Suprapubic skin (tissue), 4 donors: ENCODE measurements at regions not wholly inside any gene's neighbourhood (a gene's known extent, or its start where the extent isn't known, plus 50 kb on each side); places are given as distances from the start of the nearest gene placed in this dataset.

Experiments
- DNase-seq, 2 donors: peaks; one replicate each; pipeline ENCODE4 v3.0.0-alpha.2; 2019; ENCODE audit warnings: low spot score in 2 of 2
- H3K27ac ChIP-seq: fragments of 200-600 bp; sonication (generic); one replicate; pipeline ENCODE4 v1.5.1; 2019
- H3K27me3 ChIP-seq: fragments of 200-600 bp; sonication (generic); one replicate; pipeline ENCODE4 v1.5.1; 2019
- H3K36me3 ChIP-seq: fragments of 200-600 bp; sonication (generic); one replicate; pipeline ENCODE4 v1.5.1; 2019
- H3K4me1 ChIP-seq: fragments of 200-600 bp; sonication (generic); one replicate; pipeline ENCODE4 v1.5.1; 2019
- H3K4me3 ChIP-seq: fragments of 200-600 bp; sonication (generic); one replicate; pipeline ENCODE4 v1.5.1; 2019; ENCODE audit warnings: mild to moderate bottlenecking
- H3K9me3 ChIP-seq: fragments of 200-600 bp; sonication (generic); one replicate; pipeline ENCODE4 v1.5.1; 2019
- EP300 ChIP-seq: sonication (generic); formaldehyde crosslinking; IDR thresholded peaks from one replicate; pipeline ENCODE4 v1.6.1; 2017; ENCODE audit warnings: antibody characterized with exemption
- POLR2A ChIP-seq, 2 donors: fragments of 450-650 bp; IDR thresholded peaks; one replicate each; pipeline ENCODE4 v1.6.1; 2017; ENCODE audit warnings: antibody characterized with exemption in 2 of 2, mild to moderate bottlenecking in 2 of 2, moderate library complexity in 2 of 2
- POLR2AphosphoS5 ChIP-seq, 3 donors: sonication (generic); formaldehyde crosslinking; IDR thresholded peaks; one replicate each; pipeline ENCODE4 v1.6.1; 2017; ENCODE audit warnings: antibody characterized with exemption in 3 of 3
- WGBS: methylation state at CpG from one replicate; pipeline ENCODE4 v1.1.5; 2018; 5-methylcytosine and 5-hydroxymethylcytosine counted together
- TF ChIP-seq, protein P1 (sequence below), 2 donors: fragments of 200-600 bp in 1 of 2; fragments of 450-650 bp in 1 of 2; sonication (generic) in 1 of 2; IDR thresholded peaks; one replicate each; pipeline ENCODE4 v1.5.1; 2016 to 2019; ENCODE audit warnings: antibody characterized with exemption in 2 of 2, mild to moderate bottlenecking in 1 of 2, moderate library complexity in 1 of 2

DNA sequence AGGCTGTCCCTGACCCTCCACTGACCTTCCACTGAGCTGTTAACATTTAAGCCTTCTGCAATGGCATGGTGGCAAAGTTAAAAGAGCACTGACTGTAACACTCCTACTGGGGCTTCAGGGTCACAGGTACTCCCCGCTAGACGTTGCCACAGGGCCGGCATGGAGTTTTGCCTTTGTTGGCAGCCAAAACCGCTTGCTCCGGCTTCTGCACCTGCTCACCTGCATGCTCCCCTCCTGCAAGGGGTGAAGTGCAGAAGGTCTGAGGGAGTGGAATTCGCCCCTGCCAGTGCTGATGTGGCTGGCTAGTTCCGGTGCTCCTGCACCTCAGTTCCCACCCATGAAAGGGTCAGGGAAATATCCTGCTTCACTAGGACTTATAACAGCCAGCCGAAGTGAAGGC lies 571.4 kb downstream of the RAPGEF2 start:
- TF ChIP-seq, protein P1, sequence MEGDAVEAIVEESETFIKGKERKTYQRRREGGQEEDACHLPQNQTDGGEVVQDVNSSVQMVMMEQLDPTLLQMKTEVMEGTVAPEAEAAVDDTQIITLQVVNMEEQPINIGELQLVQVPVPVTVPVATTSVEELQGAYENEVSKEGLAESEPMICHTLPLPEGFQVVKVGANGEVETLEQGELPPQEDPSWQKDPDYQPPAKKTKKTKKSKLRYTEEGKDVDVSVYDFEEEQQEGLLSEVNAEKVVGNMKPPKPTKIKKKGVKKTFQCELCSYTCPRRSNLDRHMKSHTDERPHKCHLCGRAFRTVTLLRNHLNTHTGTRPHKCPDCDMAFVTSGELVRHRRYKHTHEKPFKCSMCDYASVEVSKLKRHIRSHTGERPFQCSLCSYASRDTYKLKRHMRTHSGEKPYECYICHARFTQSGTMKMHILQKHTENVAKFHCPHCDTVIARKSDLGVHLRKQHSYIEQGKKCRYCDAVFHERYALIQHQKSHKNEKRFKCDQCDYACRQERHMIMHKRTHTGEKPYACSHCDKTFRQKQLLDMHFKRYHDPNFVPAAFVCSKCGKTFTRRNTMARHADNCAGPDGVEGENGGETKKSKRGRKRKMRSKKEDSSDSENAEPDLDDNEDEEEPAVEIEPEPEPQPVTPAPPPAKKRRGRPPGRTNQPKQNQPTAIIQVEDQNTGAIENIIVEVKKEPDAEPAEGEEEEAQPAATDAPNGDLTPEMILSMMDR (IDR thresholded peaks at IDR 0.05): no peak
- TF ChIP-seq EP300 (no peak), POLR2A (IDR thresholded peaks at IDR 0.05) (no peak), POLR2AphosphoS5 (IDR thresholded peaks at IDR 0.05) (no peak)
- Histone ChIP-seq H3K4me3 (no peak overlapping the region), H3K9me3 (no peaks in the 10 kb centered on the region), H3K27ac (no peak overlapping the region), H3K36me3 (no peaks in the 10 kb centered on the region), H3K4me1 (no peaks in the 10 kb centered on the region), H3K27me3 (no peaks in the 10 kb centered on the region)
- WGBS: 85% methylated on average over 8 of the region's 8 CpGs
- no peak for DNase-seq

DNA sequence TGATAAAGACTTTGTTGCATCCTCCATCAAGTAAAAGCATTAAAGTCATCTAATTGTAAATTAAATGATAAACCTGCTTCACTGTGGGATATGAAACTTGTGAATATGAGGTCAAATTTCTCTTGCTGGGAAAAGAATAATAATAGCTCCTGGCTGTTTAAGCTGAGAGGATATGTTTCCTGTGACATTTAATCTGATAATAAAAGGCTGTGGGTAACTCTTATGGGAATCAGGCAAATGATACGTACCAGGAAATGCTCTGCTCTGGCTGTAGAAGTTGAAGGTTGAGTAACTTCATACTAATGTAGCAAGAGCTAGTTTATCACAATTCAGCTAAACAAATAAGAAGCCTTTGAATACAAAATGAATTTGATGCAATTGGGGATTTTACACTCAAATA lies 574.6 kb downstream of the RAPGEF2 start:
- H3K36me3 ChIP-seq: no peaks in the 10 kb centered on the region
- no peaks in the 10 kb centered on the region for H3K4me1 ChIP-seq
- no peaks in the 10 kb centered on the region for H3K27me3 ChIP-seq
- no peak overlapping the region for H3K27ac ChIP-seq
- DNase-seq: no peak
- TF ChIP-seq EP300 (no peak), POLR2A (IDR thresholded peaks at IDR 0.05) (no peak), POLR2AphosphoS5 (IDR thresholded peaks at IDR 0.05) (no peak)
- TF ChIP-seq, protein P1 (IDR thresholded peaks at IDR 0.05): no peak
- H3K4me3 ChIP-seq: no peak overlapping the region
- no peaks in the 10 kb centered on the region for H3K9me3 ChIP-seq
- WGBS: 28% methylated on average over 1 of the region's 1 CpG

DNA sequence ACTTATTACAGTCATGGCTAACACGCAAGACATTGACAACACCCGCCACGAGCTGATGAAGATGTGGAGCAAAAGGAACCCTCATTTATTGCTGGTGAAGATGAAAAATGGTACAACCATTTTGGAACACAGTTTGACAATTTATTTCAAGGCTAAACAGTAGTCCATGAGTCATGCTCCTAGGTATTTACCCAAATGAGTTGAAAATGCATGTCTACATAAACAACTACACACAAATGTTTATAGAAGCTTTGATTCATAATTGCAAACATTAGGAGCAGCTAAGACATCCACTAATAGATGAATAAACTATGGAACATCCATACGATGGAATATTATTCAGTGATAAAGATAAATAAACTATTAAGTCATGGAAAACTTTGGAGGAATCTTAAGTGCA lies 580.1 kb downstream of the RAPGEF2 start:
- no peak for TF ChIP-seq POLR2AphosphoS5 (IDR thresholded peaks at IDR 0.05)
- no peak for TF ChIP-seq EP300
- TF ChIP-seq, protein P1 (IDR thresholded peaks at IDR 0.05): no peak
- TF ChIP-seq POLR2A (IDR thresholded peaks at IDR 0.05): no peak
- Histone ChIP-seq H3K36me3 (no peaks in the 10 kb centered on the region), H3K4me3 (no peak overlapping the region), H3K27me3 (no peaks in the 10 kb centered on the region), H3K9me3 (no peaks in the 10 kb centered on the region), H3K4me1 (no peaks in the 10 kb centered on the region), H3K27ac (no peak overlapping the region)
- DNase-seq: no peak
- WGBS: 88% methylated on average over 4 of the region's 4 CpGs

DNA sequence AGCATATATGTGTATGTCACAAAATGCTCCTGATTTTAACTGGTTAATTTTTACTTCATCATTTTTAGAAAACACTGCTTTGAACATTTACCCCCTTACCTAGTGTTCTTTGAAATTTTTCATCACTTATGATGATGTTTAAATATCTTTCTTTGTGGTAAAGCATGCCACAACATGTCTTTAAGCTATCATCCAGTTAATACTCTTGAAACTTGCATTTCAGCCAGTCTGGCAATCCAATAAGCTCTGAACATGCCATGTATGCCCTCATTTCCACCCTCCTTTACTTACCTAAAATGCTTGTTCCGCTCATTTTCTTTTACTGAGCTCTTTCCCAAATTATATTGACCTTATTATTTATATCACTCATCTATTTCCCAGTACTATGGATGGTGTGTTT lies 581.2 kb downstream of the RAPGEF2 start:
- WGBS: 81% methylated on average over 1 of the region's 1 CpG
- Histone ChIP-seq H3K9me3 (no peaks in the 10 kb centered on the region), H3K27ac (no peak overlapping the region)

DNA sequence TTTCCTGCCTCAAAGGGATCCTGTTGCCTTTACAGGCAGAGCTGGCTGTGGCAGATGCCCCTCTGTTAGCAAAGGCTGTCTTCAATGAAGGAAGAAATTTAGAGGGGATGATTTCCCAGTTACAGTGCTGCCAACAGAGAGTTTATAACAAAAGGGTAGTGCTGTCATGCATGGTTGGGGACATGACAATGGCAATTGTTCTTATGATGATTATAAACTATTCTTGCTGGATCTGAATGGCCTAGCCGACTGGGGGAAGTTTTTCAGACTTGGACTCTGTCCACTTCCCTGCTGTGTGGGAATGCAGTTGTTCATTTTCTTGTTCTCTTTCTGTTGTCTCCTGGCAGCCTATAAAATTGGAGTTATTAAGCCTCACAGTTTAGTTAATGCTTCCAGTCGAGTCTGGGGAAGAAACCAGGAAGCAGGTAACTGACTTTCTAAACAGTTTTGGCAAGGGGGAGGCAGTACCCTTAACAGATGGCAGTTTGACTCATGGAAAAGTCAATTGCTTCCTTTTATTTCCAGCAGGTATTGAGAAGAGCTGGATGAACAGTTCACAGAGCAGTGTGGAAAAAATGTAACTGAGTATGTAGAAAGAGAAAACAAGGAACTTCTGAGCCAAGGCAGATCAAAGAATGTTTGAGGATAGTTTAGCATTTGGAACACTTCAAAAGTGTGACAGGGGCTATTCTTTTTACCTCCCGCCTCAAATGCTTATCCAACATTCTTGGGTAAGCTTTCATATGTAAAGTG lies 582.6 kb downstream of the RAPGEF2 start:
- no peaks in the 10 kb centered on the region for H3K4me1 ChIP-seq
- H3K27me3 ChIP-seq: no peaks in the 10 kb centered on the region
- no peaks in the 10 kb centered on the region for H3K9me3 ChIP-seq
- H3K4me3 ChIP-seq: no peak overlapping the region
- DNase-seq: no peak
- 12% methylated on average over 3 of the region's 3 CpGs for WGBS
- TF ChIP-seq, protein P1 (IDR thresholded peaks at IDR 0.05): no peak
- TF ChIP-seq EP300 (no peak), POLR2AphosphoS5 (IDR thresholded peaks at IDR 0.05) (no peak), POLR2A (IDR thresholded peaks at IDR 0.05) (no peak)
- H3K36me3 ChIP-seq: no peaks in the 10 kb centered on the region
- no peak overlapping the region for H3K27ac ChIP-seq

More for the DNA sequence above, 581.2 kb downstream of the RAPGEF2 start:
- Histone ChIP-seq H3K27me3 (no peaks in the 10 kb centered on the region), H3K4me1 (no peaks in the 10 kb centered on the region), H3K36me3 (no peaks in the 10 kb centered on the region), H3K4me3 (no peak overlapping the region)
- TF ChIP-seq POLR2A (IDR thresholded peaks at IDR 0.05) (no peak), POLR2AphosphoS5 (IDR thresholded peaks at IDR 0.05) (no peak), EP300 (no peak)
- TF ChIP-seq, protein P1 (IDR thresholded peaks at IDR 0.05): no peak
- DNase-seq: no peak
